IPS-20b (cell line): ENCODE measurements at regions not wholly inside any gene's neighbourhood (a gene's known extent, or its start where the extent isn't known, plus 50 kb on each side); places are given as distances from the start of the nearest gene placed in this dataset.

ENCODE experiments used
- H3K27ac ChIP-seq: one replicate; pipeline ENCODE4 v1.5.1; 2013; ENCODE audit warnings: low read length
- H3K27me3 ChIP-seq: 2 replicates; pipeline ENCODE4 v1.6.1; 2013; ENCODE audit warnings: mild to moderate bottlenecking, low read length, inconsistent platforms; ENCODE audit not compliant: insufficient read depth
- H3K36me3 ChIP-seq: 2 replicates; pipeline ENCODE4 v1.6.1; 2013; ENCODE audit warnings: low read depth, mild to moderate bottlenecking, inconsistent platforms, low read length, moderate library complexity; ENCODE audit not compliant: insufficient read depth
- H3K4me1 ChIP-seq: 2 replicates; pipeline ENCODE4 v1.6.1; 2013; ENCODE audit warnings: mild to moderate bottlenecking, control low read depth, inconsistent platforms, low read length, moderate library complexity; ENCODE audit not compliant: insufficient read depth
- H3K4me3 ChIP-seq: 2 replicates; pipeline ENCODE4 v1.5.1; 2013; ENCODE audit warnings: mild to moderate bottlenecking, low read length, inconsistent platforms
- H3K9ac ChIP-seq: 2 replicates; pipeline ENCODE4 v1.6.1; 2013; ENCODE audit warnings: low read depth, mild to moderate bottlenecking, inconsistent platforms, low read length, moderate library complexity
- H3K9me3 ChIP-seq: 2 replicates; pipeline ENCODE4 v1.6.1; 2013; ENCODE audit warnings: mild to moderate bottlenecking, low read depth, low read length, inconsistent platforms; ENCODE audit not compliant: insufficient read depth

- Histone ChIP-seq H3K9ac (no peak overlapping the region), H3K4me3 (no peak overlapping the region), H3K27me3 (no peaks in the 10 kb centered on the region), H3K36me3 (no peaks in the 10 kb centered on the region), H3K4me1 (no peaks in the 10 kb centered on the region; the same call in 1 of the 2 replicates), H3K27ac (no peak overlapping the region), H3K9me3 (no peaks in the 10 kb centered on the region)
Measured at GRCh38 chr12:24499151-24500146, 449.5 kb downstream of the BCAT1 start.

GRCh38 chr12:24496755-24497154 lies 452.1 kb downstream of the BCAT1 start:
- no peaks in the 10 kb centered on the region; the same call in 1 of the 2 replicates for H3K4me1 ChIP-seq
- no peaks in the 10 kb centered on the region for H3K36me3 ChIP-seq
- no peaks in the 10 kb centered on the region for H3K27me3 ChIP-seq
- no peaks in the 10 kb centered on the region for H3K9me3 ChIP-seq
- H3K4me3 ChIP-seq: no peak overlapping the region
- no peak overlapping the region for H3K9ac ChIP-seq
- no peak overlapping the region for H3K27ac ChIP-seq

DNA sequence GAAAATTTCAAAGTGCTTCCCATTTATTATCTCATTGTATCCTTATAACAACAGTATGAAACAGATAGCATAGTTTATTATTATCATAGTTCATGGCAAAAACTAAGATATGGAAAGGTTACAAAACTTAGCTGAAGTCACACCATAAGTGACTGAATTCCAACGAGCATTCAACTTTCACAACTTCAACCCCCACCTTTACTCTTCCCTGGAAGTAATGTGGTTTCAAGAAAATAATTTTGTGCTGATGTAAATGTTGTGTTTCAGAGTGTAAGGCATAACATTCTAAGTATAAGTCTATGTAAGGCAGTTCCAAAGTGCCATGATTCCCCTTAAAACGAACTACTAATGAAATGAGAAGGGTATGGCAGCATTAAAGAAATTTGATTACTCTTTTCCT lies 454.5 kb downstream of the BCAT1 start:
- Histone ChIP-seq H3K4me3 (no peak overlapping the region), H3K4me1 (no peaks in the 10 kb centered on the region)

DNA sequence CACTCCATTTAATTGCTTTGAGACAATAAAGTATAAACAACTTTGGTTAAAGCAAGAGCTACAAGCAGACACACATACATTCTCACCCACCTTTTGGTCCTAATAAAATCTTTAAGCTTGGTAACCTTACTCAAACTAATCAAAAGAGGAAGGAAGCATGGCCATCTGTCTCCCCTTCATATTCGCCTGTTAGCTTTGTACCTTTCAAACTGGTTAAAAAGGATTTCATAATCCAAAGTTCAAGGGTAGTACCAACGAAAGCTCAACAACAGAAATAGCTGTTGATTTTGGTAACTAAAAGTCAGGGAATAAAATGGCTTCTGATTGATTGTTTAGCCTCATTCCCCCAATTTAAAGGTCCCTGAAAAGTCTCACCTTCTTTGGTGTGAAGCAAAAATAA lies 456.9 kb downstream of the BCAT1 start:
- Histone ChIP-seq H3K4me1 (no peaks in the 10 kb centered on the region), H3K27ac (no peak overlapping the region), H3K4me3 (no peak overlapping the region), H3K9ac (no peak overlapping the region), H3K27me3 (no peaks in the 10 kb centered on the region), H3K9me3 (no peaks in the 10 kb centered on the region), H3K36me3 (no peaks in the 10 kb centered on the region)

More for the DNA sequence above, 454.5 kb downstream of the BCAT1 start:
- Histone ChIP-seq H3K9ac (no peak overlapping the region), H3K27me3 (no peaks in the 10 kb centered on the region), H3K36me3 (no peaks in the 10 kb centered on the region), H3K9me3 (no peaks in the 10 kb centered on the region), H3K27ac (no peak overlapping the region)

- H3K9ac ChIP-seq: no peak overlapping the region
- H3K4me1 ChIP-seq: no peaks in the 10 kb centered on the region
- H3K27me3 ChIP-seq: no peaks in the 10 kb centered on the region
- no peaks in the 10 kb centered on the region for H3K36me3 ChIP-seq
- H3K9me3 ChIP-seq: no peaks in the 10 kb centered on the region
- H3K4me3 ChIP-seq: no peak overlapping the region
- no peak overlapping the region for H3K27ac ChIP-seq
Measured at GRCh38 chr12:24489939-24490338, 459.0 kb downstream of the BCAT1 start.

DNA sequence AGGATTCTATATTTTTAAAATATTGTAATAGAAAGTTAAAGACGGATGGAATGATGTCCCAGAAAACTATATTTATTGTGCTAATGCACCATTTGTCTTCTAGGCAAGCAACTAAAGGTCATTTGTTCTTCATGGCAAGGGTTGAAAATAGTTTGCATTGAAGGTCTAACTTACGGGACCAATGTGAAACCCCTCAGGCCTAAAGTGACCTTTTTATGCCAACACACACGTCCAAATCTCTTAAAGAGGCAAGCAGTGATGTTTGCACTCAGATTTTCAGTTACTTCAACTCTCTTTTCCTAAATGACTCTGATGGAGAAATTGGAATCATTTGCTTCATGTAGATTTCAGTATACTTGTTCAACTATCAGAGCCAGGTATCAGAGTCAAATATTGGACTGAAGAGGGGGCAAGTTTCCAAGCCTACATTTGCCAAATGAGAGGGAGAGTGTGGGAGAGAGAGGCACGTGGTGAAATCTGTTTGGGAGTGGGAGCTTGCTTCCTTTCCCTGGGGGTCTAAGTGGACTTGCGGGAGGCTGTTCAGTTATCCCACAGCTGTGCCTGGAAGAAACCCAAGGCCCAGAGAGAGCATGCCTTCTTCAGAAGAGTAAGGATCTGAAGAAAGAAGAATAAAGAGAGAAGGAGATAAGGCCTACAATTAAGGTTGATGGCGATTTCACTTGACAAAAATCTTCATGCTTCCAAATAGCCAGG lies 459.8 kb downstream of the BCAT1 start:
- Histone ChIP-seq H3K9me3 (no peaks in the 10 kb centered on the region), H3K27me3 (no peaks in the 10 kb centered on the region), H3K36me3 (no peaks in the 10 kb centered on the region), H3K27ac (no peak overlapping the region), H3K9ac (no peak overlapping the region), H3K4me3 (no peak overlapping the region), H3K4me1 (no peaks in the 10 kb centered on the region)

DNA sequence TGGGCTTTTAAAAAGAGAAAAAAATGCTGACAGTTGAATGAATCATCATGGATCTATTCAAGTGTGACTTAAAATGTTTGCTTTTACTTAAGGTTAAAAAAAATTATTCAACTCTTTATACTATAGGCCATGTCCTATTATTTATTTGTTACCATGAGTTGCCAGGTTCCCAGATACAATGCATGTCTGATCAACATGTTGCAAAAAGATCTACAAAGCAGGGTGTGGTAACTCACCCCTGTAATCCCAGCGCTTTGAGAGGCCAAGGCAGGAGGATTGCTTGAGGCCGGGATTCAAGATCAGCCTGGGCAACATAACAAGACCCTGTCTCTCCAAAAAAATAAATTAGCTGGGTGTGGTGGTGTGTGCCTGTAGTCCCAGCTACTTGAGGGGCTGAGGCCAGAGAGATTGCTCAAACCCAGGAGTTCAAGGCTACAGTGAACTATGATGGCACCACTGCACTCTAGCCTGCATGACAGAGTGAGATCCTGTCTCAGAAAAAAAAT lies 460.8 kb downstream of the BCAT1 start:
- no peak overlapping the region for H3K4me3 ChIP-seq
- H3K9me3 ChIP-seq: no peaks in the 10 kb centered on the region
- H3K27me3 ChIP-seq: no peaks in the 10 kb centered on the region
- no peaks in the 10 kb centered on the region for H3K4me1 ChIP-seq
- no peak overlapping the region for H3K9ac ChIP-seq
- no peak overlapping the region for H3K27ac ChIP-seq
- H3K36me3 ChIP-seq: no peaks in the 10 kb centered on the region

- Histone ChIP-seq H3K4me3 (no peak overlapping the region), H3K36me3 (no peaks in the 10 kb centered on the region), H3K27ac (no peak overlapping the region), H3K4me1 (no peaks in the 10 kb centered on the region), H3K27me3 (no peaks in the 10 kb centered on the region), H3K9ac (no peak overlapping the region), H3K9me3 (no peaks in the 10 kb centered on the region)
Measured at GRCh38 chr12:24487606-24488005, 461.3 kb downstream of the BCAT1 start.

GRCh38 chr12:24483732-24484131 lies 465.2 kb downstream of the BCAT1 start:
- H3K9me3 ChIP-seq: no peaks in the 10 kb centered on the region
- H3K27me3 ChIP-seq: no peaks in the 10 kb centered on the region
- no peak overlapping the region for H3K4me3 ChIP-seq
- H3K9ac ChIP-seq: no peak overlapping the region
- no peak overlapping the region for H3K27ac ChIP-seq
- no peaks in the 10 kb centered on the region for H3K4me1 ChIP-seq
- H3K36me3 ChIP-seq: no peaks in the 10 kb centered on the region

GRCh38 chr12:24482882-24483604 lies 465.9 kb downstream of the BCAT1 start:
- H3K27me3 ChIP-seq: no peaks in the 10 kb centered on the region
- no peaks in the 10 kb centered on the region for H3K4me1 ChIP-seq
- H3K9me3 ChIP-seq: no peaks in the 10 kb centered on the region
- no peaks in the 10 kb centered on the region for H3K36me3 ChIP-seq
- H3K4me3 ChIP-seq: no peak overlapping the region
- no peak overlapping the region for H3K9ac ChIP-seq
- no peak overlapping the region for H3K27ac ChIP-seq

DNA sequence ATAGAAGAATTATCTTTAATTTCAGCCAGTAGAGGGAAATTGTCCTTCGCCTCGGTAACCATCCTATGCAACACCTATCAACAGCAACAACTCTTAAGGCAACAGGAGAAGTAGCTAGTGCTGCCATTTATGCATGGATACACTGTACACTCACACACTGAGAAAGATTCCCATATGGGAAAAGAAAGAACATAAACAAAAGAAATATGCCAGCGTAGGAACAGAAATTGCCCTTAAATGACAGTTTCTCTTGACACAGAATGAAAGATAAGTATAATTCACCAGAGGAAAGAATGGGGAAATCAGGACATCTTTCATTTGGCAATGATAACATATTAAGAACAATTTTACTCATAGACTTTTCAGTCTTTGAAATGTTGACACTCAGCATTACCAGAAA lies 466.9 kb downstream of the BCAT1 start:
- H3K4me3 ChIP-seq: no peak overlapping the region
- H3K27me3 ChIP-seq: no peaks in the 10 kb centered on the region
- no peaks in the 10 kb centered on the region for H3K9me3 ChIP-seq
- H3K36me3 ChIP-seq: no peaks in the 10 kb centered on the region
- no peaks in the 10 kb centered on the region for H3K4me1 ChIP-seq
- H3K9ac ChIP-seq: no peak overlapping the region
- H3K27ac ChIP-seq: no peak overlapping the region
